ENCODE measurements at regions not wholly inside any gene's neighbourhood (a gene's known extent, or its start where the extent isn't known, plus 50 kb on each side); places are given as distances from the start of the nearest gene placed in this dataset.

GRCh38 chr10:81570349-81570748, 304.6 kb upstream of the NRG3 start:
- intact Hi-C loops (cut with micrococcal nuclease) = no loop called here
- no peak overlapping the region for H3K27ac Mint-ChIP-seq

GRCh38 chr10:81570878-81571794, 303.9 kb upstream of the NRG3 start:
- no peak overlapping the region for H3K27ac Mint-ChIP-seq
- H3K4me3 Mint-ChIP-seq = no peak overlapping the region
- intact Hi-C loops (cut with micrococcal nuclease) = no loop called here
- no peak for DNase-seq
- no peaks in the 10 kb centered on the region for H3K36me3 Mint-ChIP-seq
- Histone ChIP-seq H3K27ac (ENCODE audit: low read depth in 1 of 2, low read length in 2 of 2) (no peak overlapping the region), H3K36me3 (replicated peaks in 1 of 2; ENCODE audit: control insufficient read depth in 1 of 2, insufficient read depth in 2 of 2, low read length in 2 of 2) (no peaks in the 10 kb centered on the region), H3K79me2 (ENCODE audit: insufficient read depth, low read length) (no peaks in the 10 kb centered on the region), H3K4me1 (ENCODE audit: control insufficient read depth in 1 of 2, insufficient read depth in 2 of 2, low read length in 2 of 2) (no peaks in the 10 kb centered on the region), H2AFZ (ENCODE audit: insufficient read depth, low read depth, low read length, poor library complexity, severe bottlenecking) (no peak overlapping the region), H4K20me1 (ENCODE audit: insufficient read depth, low read length) (no peaks in the 10 kb centered on the region), H3K27me3 (ENCODE audit: control insufficient read depth in 2 of 2, insufficient read depth in 2 of 2, low read length in 2 of 2) (no peaks in the 10 kb centered on the region), H3K4me3 (replicated peaks in 1 of 3; ENCODE audit: low read depth in 2 of 3, low read length in 3 of 3) (no peak overlapping the region), H3K9ac (ENCODE audit: insufficient read depth, low read length, poor library complexity, severe bottlenecking) (no peak overlapping the region), H3K4me2 (replicated peaks; ENCODE audit: extremely low read depth, low read length, poor library complexity, severe bottlenecking) (no peak overlapping the region), H3K9me3 (replicated peaks in 1 of 2; ENCODE audit: control insufficient read depth in 1 of 2, insufficient read depth in 1 of 2, low read length in 2 of 2) (peaks cover 20 to 26% of the 10 kb centered on the region in 2 donors)
- H3K9me3 Mint-ChIP-seq = peaks cover 4 to 26% (median 10%) of the 10 kb centered on the region in 7 donors
- H3K27me3 Mint-ChIP-seq (ENCODE audit: low read depth in 3 of 3) = peaks cover 0 to 2% (median 1%) of the 10 kb centered on the region in 3 donors
- no peak for TF ChIP-seq CTCF (IDR thresholded peaks at IDR 0.05)
- 87% methylated on average over 19 of the region's 21 CpGs for WGBS (ENCODE audit: insufficient coverage)
- H3K4me1 Mint-ChIP-seq = no peaks in the 10 kb centered on the region

More at GRCh38 chr10:81570349-81570748, 304.6 kb upstream of the NRG3 start:
- H3K27ac ChIP-seq (ENCODE audit: low read depth in 1 of 2, low read length in 2 of 2) = no peak overlapping the region
- no peaks in the 10 kb centered on the region for H3K4me1 ChIP-seq (ENCODE audit: control insufficient read depth in 1 of 2, insufficient read depth in 2 of 2, low read length in 2 of 2)
- no peaks in the 10 kb centered on the region for H3K36me3 ChIP-seq (replicated peaks in 1 of 2; ENCODE audit: control insufficient read depth in 1 of 2, insufficient read depth in 2 of 2, low read length in 2 of 2)
- no peak for DNase-seq
- H3K36me3 Mint-ChIP-seq = no peaks in the 10 kb centered on the region
- H3K27me3 ChIP-seq (ENCODE audit: control insufficient read depth in 2 of 2, insufficient read depth in 2 of 2, low read length in 2 of 2) = no peaks in the 10 kb centered on the region
- no peak overlapping the region for H3K9ac ChIP-seq (ENCODE audit: insufficient read depth, low read length, poor library complexity, severe bottlenecking)
- H4K20me1 ChIP-seq (ENCODE audit: insufficient read depth, low read length) = no peaks in the 10 kb centered on the region
- H3K9me3 ChIP-seq (replicated peaks in 1 of 2; ENCODE audit: control insufficient read depth in 1 of 2, insufficient read depth in 1 of 2, low read length in 2 of 2) = peaks cover 18 to 24% of the 10 kb centered on the region in 2 donors
- 93% methylated on average over 3 of the region's 3 CpGs for WGBS (ENCODE audit: insufficient coverage)
- no peak for TF ChIP-seq CTCF (IDR thresholded peaks at IDR 0.05)
- no peak overlapping the region for H3K4me2 ChIP-seq (replicated peaks; ENCODE audit: extremely low read depth, low read length, poor library complexity, severe bottlenecking)
- no peak overlapping the region for H2AFZ ChIP-seq (ENCODE audit: insufficient read depth, low read depth, low read length, poor library complexity, severe bottlenecking)
- peaks cover 0 to 2% (median 1%) of the 10 kb centered on the region in 3 donors for H3K27me3 Mint-ChIP-seq (ENCODE audit: low read depth in 3 of 3)
- no peaks in the 10 kb centered on the region for H3K4me1 Mint-ChIP-seq
- no peak overlapping the region for H3K4me3 ChIP-seq (replicated peaks in 1 of 3; ENCODE audit: low read depth in 2 of 3, low read length in 3 of 3)
- no peak overlapping the region for H3K4me3 Mint-ChIP-seq
- no peaks in the 10 kb centered on the region for H3K79me2 ChIP-seq (ENCODE audit: insufficient read depth, low read length)
- peaks cover 1 to 26% (median 10%) of the 10 kb centered on the region in 7 donors for H3K9me3 Mint-ChIP-seq
